Neural cell (in vitro differentiated cells): ENCODE measurements at regions not wholly inside any gene's neighbourhood (a gene's known extent, or its start where the extent isn't known, plus 50 kb on each side); places are given as distances from the start of the nearest gene placed in this dataset.

Source experiments
- H2AFZ ChIP-seq: fragments of 200-600, 300-800 bp; sonication (generic), shearing (Covaris generic); 2 replicates; pipeline ENCODE4 v1.6.0; 2014; ENCODE audit warnings: low read depth, mild to moderate bottlenecking, antibody characterized with exemption, low read length, moderate library complexity
- H3F3A ChIP-seq: fragments of 200-600 bp; shearing (Covaris generic); 2 replicates; pipeline ENCODE4 v1.6.1; 2016; ENCODE audit warnings: mild to moderate bottlenecking, moderate library complexity, mixed read lengths, antibody characterized with exemption, low read length; ENCODE audit not compliant: insufficient read depth, poor library complexity, severe bottlenecking
- H3K27ac ChIP-seq: fragments of 200-600, 300-800 bp; sonication (generic), shearing (Covaris generic); 2 replicates; pipeline ENCODE4 v1.5.1; 2014; ENCODE audit warnings: mild to moderate bottlenecking, low read length, moderate library complexity
- H3K27me3 ChIP-seq: fragments of 300-800, 200-600 bp; sonication (generic), shearing (Covaris generic); 2 replicates; pipeline ENCODE4 v1.6.0; 2014; ENCODE audit warnings: mild to moderate bottlenecking, low read depth, low read length, moderate library complexity; ENCODE audit not compliant: insufficient read depth
- H3K36me3 ChIP-seq: fragments of 300-800, 200-600 bp; sonication (generic), shearing (Covaris generic); 2 replicates; pipeline ENCODE4 v1.5.1; 2014; ENCODE audit warnings: mild to moderate bottlenecking, antibody characterized with exemption, low read length, moderate library complexity; ENCODE audit not compliant: insufficient read depth
- H3K4me2 ChIP-seq: fragments of 300-800, 200-600 bp; sonication (generic), shearing (Covaris generic); 2 replicates; pipeline ENCODE4 v1.6.0; 2014; ENCODE audit warnings: mild to moderate bottlenecking, low read length
- H3K4me3 ChIP-seq: fragments of 300-800, 200-600 bp; sonication (generic), shearing (Covaris generic); 2 replicates; pipeline ENCODE4 v1.5.1; 2014; ENCODE audit warnings: mild to moderate bottlenecking, low read length, moderate library complexity
- H3K79me2 ChIP-seq: fragments of 200-600 bp; shearing (Covaris generic); replicated peaks from 2 replicates; pipeline ENCODE4 v1.6.0; 2014; ENCODE audit warnings: mild to moderate bottlenecking, low read length, moderate library complexity; ENCODE audit not compliant: insufficient read depth
- H3K9ac ChIP-seq: fragments of 300-800, 200-600 bp; sonication (generic), shearing (Covaris generic); 2 replicates; pipeline ENCODE4 v1.6.1; 2016; ENCODE audit warnings: mild to moderate bottlenecking, low read length, mixed read lengths
- H3K9me2 ChIP-seq: fragments of 200-600 bp; shearing (Covaris generic); 2 replicates; pipeline ENCODE4 v1.6.1; 2016; ENCODE audit warnings: mild to moderate bottlenecking, low read length, mixed read lengths; ENCODE audit not compliant: insufficient read depth
- H3K9me3 ChIP-seq: fragments of 200-600, 300-800 bp; sonication (generic), shearing (Covaris generic); 2 replicates; pipeline ENCODE4 v1.6.1; 2016; ENCODE audit warnings: mild to moderate bottlenecking, mixed run types, low read length, moderate library complexity, mixed read lengths
- H4K20me1 ChIP-seq: fragments of 200-600 bp; shearing (Covaris generic); 2 replicates; pipeline ENCODE4 v1.6.1; 2016; ENCODE audit warnings: mild to moderate bottlenecking, mixed run types; ENCODE audit not compliant: insufficient read depth
- CTCF ChIP-seq: fragments of 450-650 bp; IDR thresholded peaks from 2 replicates; pipeline ENCODE4 v1.5.1; 2014; ENCODE audit warnings: antibody characterized with exemption, mild to moderate bottlenecking, moderate library complexity; ENCODE audit not compliant: poor library complexity, severe bottlenecking
- EP300 ChIP-seq: fragments of 450-650 bp; conservative IDR thresholded peaks from 2 replicates; pipeline ENCODE4 v1.6.1; 2014; ENCODE audit warnings: antibody characterized with exemption, mild to moderate bottlenecking, moderate library complexity; ENCODE audit not compliant: poor library complexity, severe bottlenecking
- EZH2 ChIP-seq: fragments of 200-600, 300-800 bp; shearing (Covaris generic), sonication (generic); IDR thresholded peaks from 2 replicates; pipeline ENCODE4 v1.6.1; 2014; ENCODE audit warnings: antibody characterized with exemption, low read length, borderline replicate concordance, mild to moderate bottlenecking; ENCODE audit not compliant: insufficient read depth, poor library complexity, severe bottlenecking
- MXI1 ChIP-seq: fragments of 450-650 bp; conservative IDR thresholded peaks from 2 replicates; pipeline ENCODE4 v1.6.1; 2014; ENCODE audit warnings: antibody characterized with exemption, mild to moderate bottlenecking; ENCODE audit not compliant: poor library complexity, severe bottlenecking
- POLR2AphosphoS5 ChIP-seq: IDR thresholded peaks from 2 replicates; pipeline ENCODE4 v1.6.1; 2012
- RAD21 ChIP-seq: fragments of 450-650 bp; conservative IDR thresholded peaks from 2 replicates; pipeline ENCODE4 v1.6.1; 2014; ENCODE audit warnings: antibody characterized with exemption, mild to moderate bottlenecking, moderate library complexity
- REST ChIP-seq: IDR thresholded peaks from 2 replicates; pipeline ENCODE4 v1.6.1; 2012; ENCODE audit warnings: borderline replicate concordance
- SMC3 ChIP-seq: fragments of 450-650 bp; conservative IDR thresholded peaks from 2 replicates; pipeline ENCODE4 v1.6.1; 2014; ENCODE audit warnings: antibody characterized with exemption, mild to moderate bottlenecking, moderate library complexity; ENCODE audit not compliant: poor library complexity
- TAF1 ChIP-seq: IDR thresholded peaks from 2 replicates; pipeline ENCODE4 v1.6.1; 2012; ENCODE audit warnings: low read depth

- Histone ChIP-seq H3K27ac (no peak overlapping the region), H3K27me3 (no peaks in the 10 kb centered on the region), H3F3A (no peaks in the 10 kb centered on the region), H3K79me2 (no peaks in the 10 kb centered on the region), H3K9me3 (no peaks in the 10 kb centered on the region), H2AFZ (no peak overlapping the region), H3K9ac (no peak overlapping the region), H3K4me3 (no peak overlapping the region), H4K20me1 (no peaks in the 10 kb centered on the region), H3K9me2 (no peaks in the 10 kb centered on the region), H3K36me3 (no peaks in the 10 kb centered on the region), H3K4me2 (no peak overlapping the region)
- no peak for TF ChIP-seq EP300
- no peak for TF ChIP-seq TAF1
- no peak for TF ChIP-seq RAD21
Observed at GRCh38 chr9:87234854-87235253, 262.8 kb upstream of the DAPK1 start.

GRCh38 chr9:87236546-87236945, 261.1 kb upstream of the DAPK1 start:
- TF ChIP-seq EP300, result no peak
- no peak for TF ChIP-seq RAD21
- no peak for TF ChIP-seq MXI1
- no peak for TF ChIP-seq EZH2
- TF ChIP-seq SMC3, result no peak
- no peak for TF ChIP-seq REST
- TF ChIP-seq POLR2AphosphoS5, result no peak
- no peak for TF ChIP-seq CTCF
- TF ChIP-seq TAF1, result no peak
- Histone ChIP-seq H3K27ac (no peak overlapping the region), H3K9me3 (no peaks in the 10 kb centered on the region), H3K4me3 (no peak overlapping the region), H4K20me1 (no peaks in the 10 kb centered on the region), H3K79me2 (no peaks in the 10 kb centered on the region), H3K9me2 (no peaks in the 10 kb centered on the region), H3K27me3 (no peaks in the 10 kb centered on the region), H3F3A (no peaks in the 10 kb centered on the region), H2AFZ (no peak overlapping the region), H3K9ac (no peak overlapping the region), H3K36me3 (no peaks in the 10 kb centered on the region), H3K4me2 (no peak overlapping the region)

- H4K20me1 ChIP-seq, result no peaks in the 10 kb centered on the region
- TF ChIP-seq MXI1 (no peak), POLR2AphosphoS5 (no peak), SMC3 (no peak), REST (no peak), TAF1 (no peak), EZH2 (no peak), RAD21 (no peak), CTCF (no peak), EP300 (no peak)
- H3K79me2 ChIP-seq, result no peaks in the 10 kb centered on the region
- no peak overlapping the region for H3K9ac ChIP-seq
- H3K9me2 ChIP-seq, result no peaks in the 10 kb centered on the region
- H3K4me3 ChIP-seq, result no peak overlapping the region
- no peaks in the 10 kb centered on the region for H3K27me3 ChIP-seq
- H3K27ac ChIP-seq, result no peak overlapping the region
- H3K4me2 ChIP-seq, result no peak overlapping the region
- H3K9me3 ChIP-seq, result no peaks in the 10 kb centered on the region
- H3F3A ChIP-seq, result no peaks in the 10 kb centered on the region
- no peak overlapping the region for H2AFZ ChIP-seq
- no peaks in the 10 kb centered on the region for H3K36me3 ChIP-seq
Observed at GRCh38 chr9:87237336-87237735, 260.3 kb upstream of the DAPK1 start.
